Non-pigmented ciliary epithelial cell (primary cell): ENCODE measurements at regions not wholly inside any gene's neighbourhood (a gene's known extent, or its start where the extent isn't known, plus 50 kb on each side); places are given as distances from the start of the nearest gene placed in this dataset.

Source experiments
- DNase-seq: peaks from one replicate; pipeline ENCODE4 v3.0.0-alpha.2; 2010; ENCODE audit warnings: low read depth

DNA sequence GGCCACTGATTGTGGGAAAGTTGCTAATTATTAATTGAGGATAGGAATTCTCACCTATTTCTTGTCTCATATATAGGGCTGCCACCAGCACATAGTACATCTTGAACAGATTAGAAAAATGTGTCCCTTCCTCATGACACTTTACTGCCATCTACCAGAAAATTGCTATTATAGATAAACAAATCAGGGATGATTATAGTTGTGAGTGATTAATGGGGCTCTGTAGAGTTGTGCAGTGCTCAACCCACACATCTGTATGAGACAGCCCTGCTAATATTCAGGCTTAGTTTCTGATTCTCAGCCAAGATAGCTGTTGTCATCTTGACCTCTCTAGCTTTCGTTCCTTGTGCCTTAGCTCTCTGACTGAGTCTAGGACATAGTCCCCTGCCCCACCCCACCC, 373.3 kb downstream of the TLE4 start:
- DNase-seq, result no peak

DNA sequence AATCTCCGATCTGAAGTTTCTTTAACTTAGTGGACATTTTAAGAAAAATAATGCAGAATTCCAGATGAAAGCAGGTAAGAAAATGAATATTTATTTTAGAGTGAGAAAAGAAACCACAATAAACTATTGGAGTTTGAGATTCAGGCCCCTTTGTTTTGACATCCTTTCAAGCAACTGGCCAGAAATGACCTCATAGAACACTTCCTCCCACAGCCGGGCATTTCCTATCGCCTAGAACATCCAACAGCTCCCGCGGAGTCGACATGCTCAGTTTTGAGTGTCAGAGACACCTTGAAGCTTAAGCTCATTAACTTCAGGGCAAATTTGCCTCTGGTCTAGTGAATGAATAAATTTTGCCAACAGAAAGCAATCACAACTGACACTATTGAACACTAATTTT, 369.2 kb downstream of the TLE4 start:
- no peak for DNase-seq

DNA sequence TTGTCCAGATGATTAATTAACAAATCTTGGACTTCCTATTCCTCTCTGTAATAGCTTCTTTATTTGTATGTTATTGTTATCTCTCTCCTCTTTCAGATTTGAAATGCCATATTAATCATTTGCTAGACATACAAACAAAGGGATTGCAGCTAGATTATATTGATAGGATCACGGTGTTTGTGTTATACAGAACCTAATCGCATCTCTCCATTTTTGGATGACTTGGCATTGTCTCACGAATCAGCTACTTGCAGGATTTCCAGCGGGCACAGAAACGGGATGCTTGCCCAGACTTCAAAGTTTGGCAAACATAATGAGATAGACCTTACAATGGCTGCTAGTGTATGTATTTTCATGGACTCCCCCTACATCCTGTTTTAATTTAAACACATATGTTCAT, 368.1 kb downstream of the TLE4 start:
- DNase-seq, result no peak

DNA sequence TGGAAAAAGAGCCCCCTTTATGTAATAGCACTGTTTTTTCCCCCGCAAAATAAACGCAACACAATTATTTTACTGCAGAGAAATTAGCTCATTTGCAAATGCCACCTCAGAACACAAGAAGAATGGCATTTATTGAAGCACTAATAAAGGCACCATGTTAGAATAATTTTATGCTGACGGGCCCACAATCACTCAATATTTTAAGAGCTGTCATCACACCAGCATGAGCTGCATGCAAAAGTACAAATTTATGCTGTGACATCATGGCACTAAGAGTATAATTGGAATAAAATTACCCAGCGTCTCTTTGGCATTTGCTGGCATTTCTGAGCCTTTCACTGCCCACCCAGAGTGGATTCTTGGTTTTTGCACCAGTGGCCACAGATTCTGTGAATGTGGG, 364.6 kb downstream of the TLE4 start:
- DNase-seq, result no peak

DNA sequence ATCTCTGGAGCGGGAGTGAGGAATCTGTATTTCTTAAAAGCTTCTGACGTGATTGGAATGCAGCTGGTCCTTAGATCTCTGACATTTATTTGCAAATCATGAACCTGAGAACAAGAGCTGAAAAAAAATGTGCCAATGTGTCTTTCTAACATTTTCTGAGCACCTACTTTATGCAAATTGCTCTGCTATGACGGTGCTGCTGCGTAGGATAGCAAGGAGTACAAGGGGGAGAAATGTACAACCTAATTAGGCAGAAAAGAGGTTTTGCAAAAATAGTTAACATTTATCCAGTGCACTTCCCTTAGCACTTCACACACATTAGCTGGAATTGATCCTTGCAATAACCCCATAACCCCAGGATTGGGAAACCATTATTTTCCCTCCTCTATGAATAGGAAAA, 357.5 kb downstream of the TLE4 start:
- DNase-seq, result no peak

DNA sequence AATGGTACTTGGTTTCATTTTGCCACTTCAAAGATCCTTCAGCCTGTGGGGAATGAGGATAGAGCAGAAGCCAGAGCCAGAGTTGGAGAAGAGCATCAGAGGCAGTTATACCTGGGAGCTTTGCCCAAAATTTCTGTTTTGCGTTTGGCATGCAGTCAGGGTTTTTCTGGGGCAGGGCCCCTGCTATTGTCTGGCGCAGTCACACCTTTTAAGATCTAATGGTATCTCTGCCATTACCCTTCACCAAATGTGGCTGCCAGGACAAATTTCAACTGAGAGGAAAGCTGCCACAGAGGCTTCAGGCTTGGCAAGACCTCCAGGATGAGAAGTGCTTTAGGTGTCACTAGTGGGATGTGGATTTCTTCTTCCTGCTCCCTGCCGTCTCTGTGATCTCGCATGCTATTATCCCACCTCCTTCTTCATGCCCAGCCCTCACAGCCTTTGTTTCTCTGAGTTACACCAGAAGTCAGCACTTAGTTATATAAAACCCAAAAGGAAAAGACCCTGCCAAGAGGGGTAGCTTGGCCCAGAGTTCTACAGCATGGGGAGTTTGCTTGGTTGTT, 357.0 kb downstream of the TLE4 start:
- no peak for DNase-seq

DNA sequence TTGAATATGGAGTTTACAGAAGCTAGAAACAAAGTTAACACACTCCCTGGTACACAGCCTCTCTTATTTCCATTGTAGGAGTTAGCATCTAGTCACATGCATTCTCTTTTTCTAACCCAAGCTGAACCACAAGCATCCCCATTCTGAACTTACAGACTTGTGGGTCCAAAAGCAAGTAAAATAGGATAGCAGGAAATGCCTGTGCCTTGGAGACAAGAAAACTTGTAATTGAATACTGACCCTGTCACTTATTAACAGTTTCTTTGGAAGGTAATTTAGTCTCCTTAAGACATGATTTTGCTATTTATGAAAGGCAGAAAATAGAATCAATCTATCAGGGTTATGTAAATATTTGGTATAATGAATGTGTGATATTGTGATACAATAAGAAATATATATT, 353.6 kb downstream of the TLE4 start:
- no peak for DNase-seq

DNA sequence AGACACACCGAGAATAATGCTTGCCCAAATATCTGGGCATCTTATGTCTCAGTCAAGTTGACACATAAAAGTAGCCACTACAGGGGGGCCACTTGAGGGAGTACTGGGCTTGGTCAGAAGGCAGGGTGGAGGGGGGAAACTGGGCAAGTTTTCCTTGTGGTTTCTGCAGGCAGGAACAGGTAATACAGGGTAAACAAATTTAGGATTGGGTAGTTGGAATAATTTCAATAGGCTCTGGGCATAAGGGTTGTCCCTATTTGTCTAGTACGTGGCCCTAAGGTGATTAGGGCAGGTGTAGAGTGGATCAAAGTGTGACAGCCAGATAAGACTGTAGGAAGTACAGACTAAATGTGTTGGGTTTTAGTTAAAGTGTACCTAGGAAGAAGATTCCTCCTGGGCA, 353.1 kb downstream of the TLE4 start:
- no peak for DNase-seq

DNA sequence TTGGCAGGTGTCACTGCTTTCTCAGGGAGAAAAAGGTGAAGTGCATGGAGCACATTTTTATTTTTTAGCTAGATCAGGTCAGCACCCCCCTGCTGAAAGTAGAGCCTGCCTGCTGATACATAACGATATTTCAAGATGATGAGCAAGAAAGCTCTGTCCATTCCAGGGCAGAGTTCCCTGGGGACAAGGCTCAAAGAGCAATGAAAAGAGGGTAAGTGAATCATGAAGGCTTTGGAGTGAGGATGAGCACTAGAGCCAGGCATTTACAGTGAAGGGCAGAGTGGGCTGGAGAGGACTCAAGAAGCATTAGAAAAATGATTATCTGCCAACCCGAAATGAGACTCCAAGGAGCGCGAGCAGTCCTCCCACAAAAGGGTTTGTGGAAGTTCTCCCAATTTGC, 345.7 kb downstream of the TLE4 start:
- no peak for DNase-seq

DNA sequence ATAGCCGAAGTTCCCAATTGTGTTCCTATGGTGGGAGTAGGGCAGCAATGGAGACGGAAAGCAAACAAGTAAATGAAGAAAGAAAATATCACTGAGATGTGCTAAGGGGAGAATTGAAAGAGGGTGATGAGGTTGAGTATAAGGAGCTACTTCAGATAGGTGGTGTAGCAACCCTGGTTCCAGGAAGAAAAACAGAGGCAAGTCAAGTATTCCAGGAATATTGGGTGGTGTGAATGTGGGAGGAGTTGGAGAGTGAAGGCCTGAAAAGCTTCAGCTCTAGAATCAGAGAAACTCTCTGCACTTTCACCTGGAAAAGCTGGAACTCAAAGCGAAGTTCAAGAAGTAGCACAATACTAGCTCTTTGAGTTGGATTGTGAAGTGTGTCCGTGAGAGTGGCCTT, 342.1 kb downstream of the TLE4 start:
- no peak for DNase-seq

DNA sequence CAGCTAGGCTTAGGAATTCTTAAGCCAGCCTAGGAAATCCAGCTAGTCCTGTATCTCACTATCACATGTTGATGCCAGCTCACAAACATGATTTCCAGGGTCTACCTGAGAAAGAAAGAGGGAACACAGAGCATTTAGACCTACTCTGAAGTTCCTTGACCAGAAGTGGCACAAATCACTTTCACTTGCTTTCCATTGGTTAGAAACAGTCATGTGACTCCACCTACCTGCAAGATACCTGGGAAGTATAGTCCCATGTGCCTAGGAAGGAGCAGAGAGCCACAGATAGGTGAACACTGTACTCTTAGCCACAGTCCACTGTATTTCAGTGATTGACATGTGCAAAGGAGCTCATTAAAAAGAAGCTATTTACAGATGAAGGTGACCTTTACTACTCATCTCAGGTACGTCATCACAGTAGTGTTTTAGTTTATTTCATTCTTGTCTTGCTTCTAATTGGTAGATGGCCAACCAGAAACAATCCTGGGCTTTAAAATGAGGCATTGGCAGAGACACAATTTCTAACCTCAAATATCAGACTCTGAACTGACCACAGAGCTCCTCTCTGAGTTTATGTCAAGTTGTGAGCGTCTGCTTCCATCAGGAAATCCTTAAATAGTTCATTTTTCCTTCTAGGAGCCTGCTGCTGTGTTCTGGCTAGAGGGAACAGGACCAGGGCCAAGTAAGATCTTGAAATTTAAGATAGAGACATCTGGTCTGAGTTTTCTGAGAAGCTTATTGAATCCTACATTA, 340.7 kb downstream of the TLE4 start:
- DNase-seq, result no peak

DNA sequence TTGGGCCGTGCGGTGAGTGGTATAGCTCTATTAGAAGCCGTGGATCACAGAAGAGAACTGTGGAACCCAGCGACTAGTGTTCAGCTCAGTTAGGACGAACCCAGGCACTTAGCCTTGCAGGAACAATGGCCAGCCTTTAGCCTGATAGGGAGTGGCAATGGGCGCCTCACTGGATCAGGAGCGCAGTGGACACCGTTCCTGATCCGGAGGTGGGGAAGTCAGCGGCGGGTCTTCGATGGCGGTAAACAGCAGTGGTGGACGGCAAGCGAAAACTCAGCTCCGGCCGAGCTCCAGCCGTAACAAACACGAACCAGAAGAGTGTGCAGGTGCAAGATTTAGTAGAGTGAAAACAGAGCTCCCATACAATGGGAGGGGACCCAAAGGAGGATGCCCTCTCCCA, 340.0 kb downstream of the TLE4 start:
- no peak for DNase-seq

DNA sequence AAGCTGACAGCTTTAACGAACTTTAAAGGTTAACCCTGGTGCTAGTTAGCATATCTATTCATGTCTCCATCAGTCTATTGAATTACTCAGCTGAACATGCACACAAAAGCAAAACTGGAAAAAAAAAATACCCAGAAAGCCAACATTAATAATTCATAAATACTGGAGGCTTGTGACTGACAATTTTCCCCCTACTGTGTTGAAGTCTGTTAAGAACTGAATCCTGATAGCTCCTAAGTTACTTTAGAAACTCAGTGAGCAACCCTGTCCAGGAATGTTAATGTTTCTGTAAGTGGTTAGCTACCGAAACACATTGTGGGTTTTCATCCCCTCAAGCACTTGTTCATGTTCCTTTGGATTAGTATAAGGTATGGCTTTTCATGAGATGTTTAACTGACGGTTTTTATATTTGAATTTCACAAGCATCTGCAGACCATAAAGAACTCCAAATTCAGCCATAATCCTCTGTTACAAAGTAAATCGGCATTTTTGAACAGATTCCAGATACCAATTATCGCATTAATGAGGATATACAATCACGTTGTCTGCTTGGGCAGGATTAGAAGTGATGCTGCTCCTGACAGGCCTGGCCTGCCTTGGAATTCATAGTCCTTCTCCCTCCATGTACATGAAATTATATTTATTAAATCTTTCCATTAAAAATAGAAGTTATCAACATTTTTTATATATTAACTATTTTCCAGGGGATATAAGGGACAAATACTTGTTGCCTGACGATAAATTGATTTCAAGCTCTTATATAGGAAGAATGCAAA, 331.2 kb downstream of the TLE4 start:
- no peak for DNase-seq

DNA sequence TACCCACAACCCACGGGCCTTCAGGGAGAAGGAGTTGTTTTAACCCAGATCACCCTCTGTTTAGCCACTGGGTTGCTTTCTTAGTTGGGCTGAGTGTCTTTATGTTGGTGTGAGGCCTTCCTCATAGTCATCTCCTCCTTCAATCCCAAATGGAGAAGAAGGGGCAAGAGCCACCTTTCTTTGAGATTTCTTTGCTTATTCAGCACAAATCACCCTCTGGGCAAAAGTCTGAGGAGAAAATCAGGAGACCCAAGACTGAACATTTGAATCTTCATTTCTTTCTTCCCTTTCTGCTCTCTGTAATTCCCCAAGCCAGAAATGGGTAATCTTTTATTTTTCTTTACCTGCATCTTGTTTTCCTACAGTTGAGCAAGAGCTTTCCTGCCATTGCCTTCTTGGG, 329.0 kb downstream of the TLE4 start:
- no peak for DNase-seq

DNA sequence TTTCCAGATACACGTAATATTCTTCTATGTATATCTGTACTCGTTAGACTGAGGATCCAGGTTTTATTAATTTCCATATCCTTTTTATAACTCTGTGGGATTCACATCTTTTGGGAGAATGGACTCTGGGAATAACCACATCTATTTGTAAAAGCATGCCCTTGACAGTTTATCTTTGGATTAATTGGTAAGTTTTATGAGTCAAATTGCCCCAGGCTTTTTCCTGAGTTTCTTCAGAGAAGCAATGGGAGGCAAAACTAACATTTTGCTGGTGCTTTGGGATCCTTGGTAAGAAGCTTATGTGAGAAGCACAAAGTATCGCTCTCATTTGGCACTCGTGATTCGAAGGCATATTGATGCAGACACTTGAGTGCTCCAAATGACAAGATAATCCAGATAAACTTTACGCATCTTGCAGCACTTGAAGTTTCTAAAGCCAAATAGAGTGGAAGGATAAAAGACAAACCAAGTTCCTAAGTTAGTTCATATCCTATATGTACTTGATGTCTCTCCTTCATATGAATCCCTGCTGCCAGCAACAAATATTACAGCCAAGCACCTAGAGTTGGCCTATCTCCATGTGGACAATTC, 324.7 kb downstream of the TLE4 start:
- DNase-seq, result no peak

DNA sequence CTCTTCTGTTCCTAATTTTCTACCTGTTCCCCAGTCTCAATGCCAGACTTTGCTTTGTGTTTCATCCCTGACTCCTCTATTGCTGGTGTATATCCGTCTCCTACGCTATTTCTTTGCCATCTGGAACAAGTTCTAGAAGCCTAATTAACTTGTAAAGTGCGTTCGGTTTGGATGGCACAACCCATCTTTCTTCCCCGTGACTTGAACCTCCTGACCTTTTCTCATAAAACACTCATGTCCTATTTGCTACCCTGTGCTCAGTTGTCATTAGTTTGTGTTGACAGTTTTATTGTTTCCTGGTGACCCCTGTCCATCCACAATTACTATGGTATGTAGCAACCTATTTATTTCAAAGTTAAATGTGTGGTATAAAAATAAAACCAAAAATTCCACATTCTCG, 323.5 kb downstream of the TLE4 start:
- DNase-seq, result no peak

DNA sequence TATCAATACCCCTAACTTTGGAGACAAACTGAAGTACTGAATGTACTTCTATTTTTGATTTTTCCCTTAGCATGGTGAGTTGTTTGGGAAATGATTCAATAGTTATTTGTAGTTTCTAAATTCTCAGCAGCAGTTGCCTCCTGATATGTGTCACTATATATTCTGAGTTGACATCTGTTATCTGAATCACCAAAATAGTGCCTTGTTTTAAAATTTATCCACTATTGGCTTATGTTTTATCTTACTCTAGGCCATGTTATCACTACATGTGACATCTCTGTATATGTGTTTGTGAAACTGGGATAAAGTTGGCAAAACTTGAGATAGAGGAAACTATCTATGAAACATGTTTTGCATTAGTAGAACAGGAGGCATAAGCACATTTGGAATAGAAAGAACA, 317.6 kb downstream of the TLE4 start:
- DNase-seq, result no peak

DNA sequence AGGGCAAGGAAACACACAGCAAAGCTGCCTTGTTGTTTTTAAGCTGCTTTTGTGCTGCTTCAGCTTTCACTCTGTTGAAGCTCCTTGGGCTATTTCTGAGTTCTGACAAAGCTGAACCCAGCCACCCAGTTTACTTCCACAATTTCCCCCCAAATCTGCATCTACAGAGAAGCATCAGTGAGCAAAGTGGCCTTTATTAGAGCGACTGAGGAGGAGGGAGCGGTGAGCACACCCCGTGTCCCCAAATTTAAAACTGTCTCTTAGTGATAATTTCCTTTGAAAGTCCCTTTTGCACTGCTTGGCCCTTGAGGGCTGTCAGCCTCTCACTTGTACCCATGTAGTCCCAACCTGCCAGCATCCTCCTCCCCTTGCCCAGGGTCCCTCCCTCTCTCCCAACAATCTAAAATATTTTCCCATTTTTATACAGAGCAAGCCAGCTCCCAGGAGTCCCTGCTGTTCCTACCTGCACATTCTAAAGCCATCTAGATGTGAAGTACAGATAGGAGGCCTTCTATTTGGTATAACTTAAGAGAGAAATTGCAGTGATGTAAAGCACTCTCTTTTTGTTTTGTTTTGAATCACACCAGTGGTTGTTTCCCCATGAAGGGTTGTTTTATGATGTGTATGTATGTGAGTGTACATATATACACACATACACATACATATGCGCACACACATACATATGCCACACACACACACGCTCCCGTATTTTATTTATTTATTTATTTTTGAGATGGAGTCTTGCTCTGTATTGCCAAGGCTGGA, 313.5 kb downstream of the TLE4 start:
- DNase-seq, result no peak

DNA sequence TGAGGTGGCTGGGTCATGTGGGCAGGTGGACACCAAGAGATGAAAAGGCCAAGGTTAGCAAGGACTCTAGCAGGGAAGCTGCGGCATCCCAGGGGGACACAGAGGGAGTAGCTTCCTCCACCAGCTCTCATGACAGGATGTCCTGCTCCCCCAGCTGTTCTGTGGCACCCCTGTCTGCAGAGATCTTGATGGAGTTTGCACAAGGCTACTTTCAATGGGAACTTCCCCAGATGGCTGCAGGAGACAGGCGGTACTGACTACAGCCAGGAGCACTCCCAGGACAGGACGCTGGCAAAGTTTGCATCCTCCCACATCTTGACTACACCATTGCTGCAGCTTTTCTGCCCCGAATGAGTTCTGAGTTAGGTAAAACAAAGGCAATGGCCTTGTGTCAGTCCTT, 312.8 kb downstream of the TLE4 start:
- no peak for DNase-seq

DNA sequence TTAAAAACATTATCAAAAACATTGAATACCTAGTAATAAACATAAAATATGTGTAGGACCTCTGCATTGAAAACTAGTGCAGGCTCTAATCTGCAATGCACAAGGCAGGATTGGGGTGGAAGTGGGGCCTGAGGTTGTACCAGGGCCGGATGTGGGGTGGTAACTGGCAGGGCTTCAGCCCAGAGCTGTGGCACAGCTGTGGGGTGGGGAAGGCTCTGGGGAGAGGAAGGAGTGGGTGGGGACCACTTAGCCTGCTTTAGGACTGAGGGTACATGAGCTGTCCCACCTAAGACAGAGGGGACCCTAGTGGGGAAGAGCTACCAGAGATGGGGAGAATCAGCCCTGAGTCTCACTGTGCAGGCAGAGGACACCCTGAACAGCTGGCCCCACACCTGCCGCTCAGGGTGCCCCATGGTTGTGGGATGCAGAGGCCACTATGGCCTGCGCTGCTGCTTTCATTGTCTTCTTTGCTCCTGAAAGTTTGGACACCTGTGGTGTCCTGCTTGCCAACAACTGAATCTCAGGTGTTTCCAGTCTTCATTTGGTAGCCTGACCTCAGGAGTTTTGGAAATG, 311.4 kb downstream of the TLE4 start:
- DNase-seq, result no peak

DNA sequence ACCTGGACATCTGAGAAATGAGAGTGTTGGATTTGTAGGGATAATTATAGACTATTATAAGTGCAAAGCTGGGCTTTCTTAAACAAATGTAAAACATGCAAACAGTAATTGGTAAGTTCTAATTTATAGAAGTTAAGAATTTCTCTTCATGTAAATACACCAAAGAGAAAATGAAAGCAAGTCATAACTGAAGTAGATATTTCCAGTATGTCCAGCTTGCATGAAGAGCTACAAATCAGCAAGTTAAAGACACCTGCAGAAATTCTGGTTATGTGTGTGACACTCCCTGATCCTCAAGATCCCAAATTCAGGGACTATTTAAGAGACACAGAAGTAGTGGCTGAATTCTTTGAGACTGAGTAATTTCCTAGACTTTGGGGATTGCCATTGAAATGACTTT, 308.9 kb downstream of the TLE4 start:
- DNase-seq, result no peak
